ENCODE measurements at regions not wholly inside any gene's neighbourhood (a gene's known extent, or its start where the extent isn't known, plus 50 kb on each side); places are given as distances from the start of the nearest gene placed in this dataset.

DNA sequence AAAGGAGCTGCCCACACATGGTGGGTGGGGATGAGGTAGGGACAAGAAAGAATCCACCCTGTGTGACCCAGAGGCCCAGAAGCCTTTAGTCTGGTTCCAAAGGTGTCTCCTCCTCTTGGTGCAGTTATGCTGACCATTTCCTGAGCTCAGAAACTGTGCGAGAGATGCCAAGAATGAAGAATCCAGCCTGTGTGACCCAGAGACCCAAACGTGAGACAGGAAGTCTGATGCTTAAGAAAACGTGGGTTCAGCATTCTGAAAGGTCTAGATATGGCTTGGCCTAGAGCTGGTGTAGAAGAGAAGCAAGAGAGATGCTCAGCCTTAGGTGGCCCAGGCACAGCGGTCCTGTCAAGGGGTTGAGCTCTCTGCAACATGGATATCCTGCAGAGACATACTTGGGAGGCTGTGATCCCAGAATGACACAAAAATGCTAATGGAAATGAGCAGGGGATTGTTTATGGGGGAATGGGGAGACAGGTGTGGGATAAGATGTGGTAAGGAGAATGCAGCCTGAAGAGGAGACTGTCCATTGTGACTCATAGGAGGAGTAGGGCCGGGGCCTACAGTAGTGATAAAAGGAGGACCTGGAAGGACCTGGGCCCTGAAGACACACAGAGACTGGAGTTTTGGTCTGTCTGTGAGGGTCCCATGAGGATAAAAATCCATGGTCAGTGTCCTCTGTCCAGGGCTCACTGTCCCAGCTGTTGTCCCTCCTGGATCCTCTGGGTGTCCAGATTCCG, 79.0 kb downstream of the ZNF280B start:
- Mint-ChIP-seq H3K4me3 (no peak overlapping the region), H3K4me1 (peaks cover 11% of the 10 kb centered on the region), H3K27ac (no peak overlapping the region), H3K27me3 (ENCODE audit: low read depth) (peaks cover 100% of the 10 kb centered on the region), H3K36me3 (no peaks in the 10 kb centered on the region), H3K9me3 (peaks cover 4% of the 10 kb centered on the region)
- DNase-seq (ENCODE audit: low spot score) (no peak), ATAC-seq (no peak)
- ChIA-PET CTCF (interaction anchor here (0.6 to 3.7 kb wide), 4 partner anchors 7 to 237 kb away, joined by 3 to 45 read pairs (median 9); no protein-coding TSS in a partner anchor), POLR2A (no interaction called here)
- no peak for TF ChIP-seq ZNF219 (CRISPR knock-in tag; IDR thresholded peaks at IDR 0.05; ENCODE audit: borderline replicate concordance)
- no peak for TF ChIP-seq MXD4 (CRISPR knock-in tag; IDR thresholded peaks at IDR 0.05; ENCODE audit: borderline replicate concordance)
- TF ChIP-seq JUN (CRISPR knock-in tag; IDR thresholded peaks at IDR 0.05): no peak
- TF ChIP-seq STAT6 (CRISPR knock-in tag; conservative IDR thresholded peaks at IDR 0.05; ENCODE audit: low read depth): no peak
- TF ChIP-seq ZNF121 (CRISPR knock-in tag; IDR thresholded peaks at IDR 0.05): no peak
- TF ChIP-seq ESRRA (CRISPR knock-in tag; IDR thresholded peaks at IDR 0.05; ENCODE audit: borderline replicate concordance): no peak

DNA sequence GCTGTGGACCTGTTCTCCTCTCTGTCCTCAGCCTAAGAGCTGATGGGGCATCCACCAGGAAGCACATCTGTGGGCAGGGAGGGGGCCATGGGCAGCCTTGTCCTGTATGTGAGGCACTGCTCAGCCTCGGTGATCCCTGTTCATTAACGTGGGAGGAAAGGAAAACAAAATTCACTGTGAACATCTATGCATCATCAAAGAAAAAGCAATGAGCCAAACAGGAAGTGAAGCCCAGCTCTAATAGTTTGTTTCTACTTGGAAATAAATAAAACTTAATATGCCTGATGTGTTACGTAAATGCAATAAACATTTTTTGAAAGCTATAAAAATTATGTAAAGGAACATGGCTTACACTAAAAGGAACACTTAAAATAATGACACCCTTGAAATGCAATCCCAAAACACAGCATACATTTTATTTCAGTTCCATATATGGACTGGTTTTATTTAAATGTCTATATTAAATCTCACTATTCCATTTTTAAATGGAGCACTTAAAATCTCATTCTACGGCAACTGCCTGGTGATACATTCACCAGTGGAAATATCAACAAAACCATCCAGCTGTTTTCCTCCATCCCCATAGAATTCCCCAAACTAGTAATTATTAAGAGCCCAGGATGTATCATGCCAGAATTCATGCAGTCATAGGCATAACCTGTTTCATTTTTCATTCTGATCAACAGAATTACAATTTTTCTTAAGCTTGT, 78.3 kb downstream of the ZNF280B start:
- Mint-ChIP-seq H3K27me3 (ENCODE audit: low read depth) (peaks cover 100% of the 10 kb centered on the region), H3K9me3 (peaks cover 8% of the 10 kb centered on the region)
- CTCF ChIA-PET: interaction anchor here (0.9 to 3.7 kb wide), 9 partner anchors 8 to 237 kb away, joined by 3 to 45 read pairs (median 6); no protein-coding TSS in a partner anchor
- TF ChIP-seq OVOL2 (CRISPR knock-in tag; IDR thresholded peaks at IDR 0.05; ENCODE audit: borderline replicate concordance): no peak
- TF ChIP-seq ATF6 (CRISPR knock-in tag; IDR thresholded peaks at IDR 0.05): no peak
- TF ChIP-seq, protein P1, sequence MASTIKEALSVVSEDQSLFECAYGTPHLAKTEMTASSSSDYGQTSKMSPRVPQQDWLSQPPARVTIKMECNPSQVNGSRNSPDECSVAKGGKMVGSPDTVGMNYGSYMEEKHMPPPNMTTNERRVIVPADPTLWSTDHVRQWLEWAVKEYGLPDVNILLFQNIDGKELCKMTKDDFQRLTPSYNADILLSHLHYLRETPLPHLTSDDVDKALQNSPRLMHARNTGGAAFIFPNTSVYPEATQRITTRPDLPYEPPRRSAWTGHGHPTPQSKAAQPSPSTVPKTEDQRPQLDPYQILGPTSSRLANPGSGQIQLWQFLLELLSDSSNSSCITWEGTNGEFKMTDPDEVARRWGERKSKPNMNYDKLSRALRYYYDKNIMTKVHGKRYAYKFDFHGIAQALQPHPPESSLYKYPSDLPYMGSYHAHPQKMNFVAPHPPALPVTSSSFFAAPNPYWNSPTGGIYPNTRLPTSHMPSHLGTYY (CRISPR knock-in tag; IDR thresholded peaks at IDR 0.05): no peak
- TF ChIP-seq SMAD4 (CRISPR knock-in tag; IDR thresholded peaks at IDR 0.05): no peak
- TF ChIP-seq E2F1 (CRISPR knock-in tag; IDR thresholded peaks at IDR 0.05): no peak
- no peak for TF ChIP-seq ZNF423 (CRISPR knock-in tag; IDR thresholded peaks at IDR 0.05)
- no peak for TF ChIP-seq ZBTB43 (CRISPR knock-in tag; IDR thresholded peaks at IDR 0.05)
- TF ChIP-seq ZNF671 (CRISPR knock-in tag; IDR thresholded peaks at IDR 0.05): no peak
- TF ChIP-seq, protein P2, sequence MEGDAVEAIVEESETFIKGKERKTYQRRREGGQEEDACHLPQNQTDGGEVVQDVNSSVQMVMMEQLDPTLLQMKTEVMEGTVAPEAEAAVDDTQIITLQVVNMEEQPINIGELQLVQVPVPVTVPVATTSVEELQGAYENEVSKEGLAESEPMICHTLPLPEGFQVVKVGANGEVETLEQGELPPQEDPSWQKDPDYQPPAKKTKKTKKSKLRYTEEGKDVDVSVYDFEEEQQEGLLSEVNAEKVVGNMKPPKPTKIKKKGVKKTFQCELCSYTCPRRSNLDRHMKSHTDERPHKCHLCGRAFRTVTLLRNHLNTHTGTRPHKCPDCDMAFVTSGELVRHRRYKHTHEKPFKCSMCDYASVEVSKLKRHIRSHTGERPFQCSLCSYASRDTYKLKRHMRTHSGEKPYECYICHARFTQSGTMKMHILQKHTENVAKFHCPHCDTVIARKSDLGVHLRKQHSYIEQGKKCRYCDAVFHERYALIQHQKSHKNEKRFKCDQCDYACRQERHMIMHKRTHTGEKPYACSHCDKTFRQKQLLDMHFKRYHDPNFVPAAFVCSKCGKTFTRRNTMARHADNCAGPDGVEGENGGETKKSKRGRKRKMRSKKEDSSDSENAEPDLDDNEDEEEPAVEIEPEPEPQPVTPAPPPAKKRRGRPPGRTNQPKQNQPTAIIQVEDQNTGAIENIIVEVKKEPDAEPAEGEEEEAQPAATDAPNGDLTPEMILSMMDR (IDR thresholded peaks at IDR 0.05): no peak
- TF ChIP-seq NFYB (CRISPR knock-in tag; conservative IDR thresholded peaks at IDR 0.05; ENCODE audit: low read depth): no peak
- TF ChIP-seq ZNF219 (CRISPR knock-in tag; IDR thresholded peaks at IDR 0.05; ENCODE audit: borderline replicate concordance): no peak
- no peak for TF ChIP-seq KAT7 (CRISPR knock-in tag; IDR thresholded peaks at IDR 0.05; ENCODE audit: borderline replicate concordance)
- TF ChIP-seq ZNF138 (CRISPR knock-in tag; conservative IDR thresholded peaks at IDR 0.05): no peak
- TF ChIP-seq, protein P3, sequence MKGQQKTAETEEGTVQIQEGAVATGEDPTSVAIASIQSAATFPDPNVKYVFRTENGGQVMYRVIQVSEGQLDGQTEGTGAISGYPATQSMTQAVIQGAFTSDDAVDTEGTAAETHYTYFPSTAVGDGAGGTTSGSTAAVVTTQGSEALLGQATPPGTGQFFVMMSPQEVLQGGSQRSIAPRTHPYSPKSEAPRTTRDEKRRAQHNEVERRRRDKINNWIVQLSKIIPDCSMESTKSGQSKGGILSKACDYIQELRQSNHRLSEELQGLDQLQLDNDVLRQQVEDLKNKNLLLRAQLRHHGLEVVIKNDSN (CRISPR knock-in tag; IDR thresholded peaks at IDR 0.05): no peak
- TF ChIP-seq FOXP1 (CRISPR knock-in tag; IDR thresholded peaks at IDR 0.05; ENCODE audit: borderline replicate concordance): no peak
- no peak for TF ChIP-seq RORB (CRISPR knock-in tag; IDR thresholded peaks at IDR 0.05)
- no peak for TF ChIP-seq HMGA2 (CRISPR knock-in tag; IDR thresholded peaks at IDR 0.05)
- TF ChIP-seq FOXK1 (CRISPR knock-in tag; IDR thresholded peaks at IDR 0.05): no peak
- TF ChIP-seq SOX15 (CRISPR knock-in tag; IDR thresholded peaks at IDR 0.05): no peak

More for the DNA sequence above, 78.3 kb downstream of the ZNF280B start:
- Mint-ChIP-seq H3K27ac (no peak overlapping the region), H3K36me3 (no peaks in the 10 kb centered on the region), H3K4me3 (no peak overlapping the region), H3K4me1 (peaks cover 6% of the 10 kb centered on the region)
- POLR2A ChIA-PET: no interaction called here
- ATAC-seq (no peak), DNase-seq (ENCODE audit: low spot score) (no peak)
